HEK293T (cell line): ENCODE measurements at regions not wholly inside any gene's neighbourhood (a gene's known extent, or its start where the extent isn't known, plus 50 kb on each side); places are given as distances from the start of the nearest gene placed in this dataset.

Source experiments
- ARNT ChIP-seq: fragments of 450-650 bp; IDR thresholded peaks from 2 replicates; pipeline ENCODE4 v1.6.1; 2017; ENCODE audit warnings: mild to moderate bottlenecking
- BHLHE40 ChIP-seq: fragments of 450-650 bp; IDR thresholded peaks from 2 replicates; pipeline ENCODE4 v1.6.1; 2016; ENCODE audit warnings: mild to moderate bottlenecking, moderate library complexity, borderline replicate concordance
- CTBP1 ChIP-seq: fragments of 450-650 bp; IDR thresholded peaks from 2 replicates; pipeline ENCODE4 v1.6.1; 2016; ENCODE audit warnings: borderline replicate concordance
- ELF4 ChIP-seq: fragments of 450-650 bp; IDR thresholded peaks from 2 replicates; pipeline ENCODE4 v1.6.1; 2017; ENCODE audit warnings: antibody characterized with exemption
- FOXA1 ChIP-seq: fragments of 450-650 bp; IDR thresholded peaks from 2 replicates; pipeline ENCODE4 v1.6.1; 2016; ENCODE audit warnings: mild to moderate bottlenecking
- FOXK2 ChIP-seq: fragments of 450-650 bp; IDR thresholded peaks from 2 replicates; pipeline ENCODE4 v1.6.1; 2016; ENCODE audit warnings: mild to moderate bottlenecking
- FOXM1 ChIP-seq: fragments of 450-650 bp; IDR thresholded peaks from 2 replicates; pipeline ENCODE4 v1.6.1; 2017; ENCODE audit warnings: mild to moderate bottlenecking, borderline replicate concordance
- HDGF ChIP-seq: fragments of 450-650 bp; IDR thresholded peaks from 2 replicates; pipeline ENCODE4 v1.6.1; 2017; ENCODE audit warnings: antibody characterized with exemption, borderline replicate concordance
- NFRKB ChIP-seq: fragments of 450-650 bp; IDR thresholded peaks from 2 replicates; pipeline ENCODE4 v1.6.1; 2016; ENCODE audit warnings: mild to moderate bottlenecking, moderate library complexity
- SP1 ChIP-seq: fragments of 450-650 bp; IDR thresholded peaks from 2 replicates; pipeline ENCODE4 v1.6.1; 2017
- SUZ12 ChIP-seq: fragments of 450-650 bp; IDR thresholded peaks from 2 replicates; pipeline ENCODE4 v1.6.1; 2016; ENCODE audit warnings: mild to moderate bottlenecking
- TARDBP ChIP-seq: fragments of 450-650 bp; IDR thresholded peaks from 2 replicates; pipeline ENCODE4 v1.6.1; 2016

GRCh38 chr1:181190364-181191035 is 102.0 kb downstream of the IER5 start:
- TF ChIP-seq FOXK2, result no peak
- TF ChIP-seq TARDBP, result no peak
- no peak for TF ChIP-seq BHLHE40
- no peak for TF ChIP-seq FOXA1
- TF ChIP-seq ARNT, result no peak
- TF ChIP-seq HDGF, result no peak
- no peak for TF ChIP-seq FOXM1
- TF ChIP-seq SUZ12, result no peak
- no peak for TF ChIP-seq ELF4
- TF ChIP-seq SP1, result no peak
- no peak for TF ChIP-seq NFRKB
- TF ChIP-seq CTBP1, result no peak
